H9 (cell line): ENCODE measurements at regions not wholly inside any gene's neighbourhood (a gene's known extent, or its start where the extent isn't known, plus 50 kb on each side); places are given as distances from the start of the nearest gene placed in this dataset.

ENCODE experiments used
- DNase-seq: peaks from one replicate; pipeline ENCODE4 v3.0.0-alpha.2; 2017
- H2AFZ ChIP-seq: one replicate; pipeline ENCODE4 v1.6.1; 2013; ENCODE audit warnings: mild to moderate bottlenecking, low read length, control low read depth, moderate library complexity
- H2AK5ac ChIP-seq: 2 replicates; pipeline ENCODE4 v1.6.1; 2013; ENCODE audit warnings: low read length, control low read depth, mixed read lengths; ENCODE audit not compliant: insufficient read length
- H2BK120ac ChIP-seq: one replicate; pipeline ENCODE4 v1.6.1; 2013; ENCODE audit warnings: low read depth, mild to moderate bottlenecking, low read length, control low read depth, inconsistent platforms; ENCODE audit not compliant: poor library complexity, severe bottlenecking
- H2BK12ac ChIP-seq: 2 replicates; pipeline ENCODE4 v1.6.1; 2013; ENCODE audit warnings: low read length, control low read depth, mixed read lengths, low read depth; ENCODE audit not compliant: insufficient read length
- H2BK15ac ChIP-seq: 2 replicates; pipeline ENCODE4 v1.6.1; 2013; ENCODE audit warnings: low read depth, low read length, control low read depth
- H2BK20ac ChIP-seq: one replicate; pipeline ENCODE4 v1.6.1; 2013; ENCODE audit warnings: low read depth, mild to moderate bottlenecking, low read length, control low read depth, inconsistent platforms; ENCODE audit not compliant: poor library complexity, severe bottlenecking
- H2BK5ac ChIP-seq: 2 replicates; pipeline ENCODE4 v1.6.1; 2013; ENCODE audit warnings: low read length, control low read depth, mixed read lengths; ENCODE audit not compliant: insufficient read length
- H3K14ac ChIP-seq: 2 replicates; pipeline ENCODE4 v1.6.1; 2013; ENCODE audit warnings: low read length, control low read depth; ENCODE audit not compliant: insufficient read depth
- H3K18ac ChIP-seq: 2 replicates; pipeline ENCODE4 v1.6.1; 2013; ENCODE audit warnings: low read depth, mild to moderate bottlenecking, mixed read lengths, low read length, control low read depth; ENCODE audit not compliant: insufficient read length
- H3K23ac ChIP-seq: 2 replicates; pipeline ENCODE4 v1.6.1; 2013; ENCODE audit warnings: low read length, control low read depth, mixed read lengths, low read depth; ENCODE audit not compliant: insufficient read length
- H3K23me2 ChIP-seq: 2 replicates; pipeline ENCODE4 v1.6.1; 2013; ENCODE audit warnings: low read depth, mild to moderate bottlenecking, mixed read lengths, low read length, control low read depth; ENCODE audit not compliant: insufficient read length, poor library complexity, severe bottlenecking
- H3K27ac ChIP-seq: 2 replicates; pipeline ENCODE4 v1.5.1; 2013; ENCODE audit warnings: low read length, control low read depth, mixed read lengths, low read depth; ENCODE audit not compliant: insufficient read length
- H3K27me3 ChIP-seq: 2 replicates; pipeline ENCODE4 v1.6.1; 2013; ENCODE audit warnings: low read length, control low read depth, inconsistent platforms; ENCODE audit not compliant: insufficient read depth
- H3K4ac ChIP-seq: 2 replicates; pipeline ENCODE4 v1.6.1; 2013; ENCODE audit warnings: low read depth, mild to moderate bottlenecking, control low read depth, inconsistent platforms, low read length, moderate library complexity
- H3K4me1 ChIP-seq: 2 replicates; pipeline ENCODE4 v1.6.1; 2013; ENCODE audit warnings: low read length, control low read depth, inconsistent platforms; ENCODE audit not compliant: insufficient read depth
- H3K4me2 ChIP-seq: 2 replicates; pipeline ENCODE4 v1.6.1; 2013; ENCODE audit warnings: low read length, control low read depth, mixed read lengths; ENCODE audit not compliant: insufficient read length, insufficient read depth
- H3K56ac ChIP-seq: 2 replicates; pipeline ENCODE4 v1.6.1; 2013; ENCODE audit warnings: low read depth, mild to moderate bottlenecking, mixed read lengths, low read length, control low read depth; ENCODE audit not compliant: insufficient read length
- H3K79me1 ChIP-seq: 2 replicates; pipeline ENCODE4 v1.6.1; 2013; ENCODE audit warnings: low read depth, mild to moderate bottlenecking, moderate library complexity, low read length, control low read depth, inconsistent platforms; ENCODE audit not compliant: insufficient read depth, poor library complexity, severe bottlenecking
- H3K79me2 ChIP-seq: 2 replicates; pipeline ENCODE4 v1.6.1; 2013; ENCODE audit warnings: low read length, control low read depth, inconsistent platforms; ENCODE audit not compliant: insufficient read depth
- H3K9ac ChIP-seq: 2 replicates; pipeline ENCODE4 v1.6.1; 2013; ENCODE audit warnings: low read length, control low read depth, mixed read lengths; ENCODE audit not compliant: insufficient read length; ENCODE audit errors: extremely low read depth
- H3K9me3 ChIP-seq: one replicate; pipeline ENCODE4 v1.6.1; 2013; ENCODE audit warnings: low read depth, low read length, inconsistent platforms; ENCODE audit not compliant: control insufficient read depth
- H3T11ph ChIP-seq: one replicate; pipeline ENCODE4 v1.6.1; 2013; ENCODE audit warnings: mild to moderate bottlenecking, low read length, control low read depth, inconsistent platforms
- H4K20me1 ChIP-seq: one replicate; pipeline ENCODE4 v1.6.1; 2013; ENCODE audit not compliant: control insufficient read depth, insufficient read length, insufficient read depth
- H4K5ac ChIP-seq: 2 replicates; pipeline ENCODE4 v1.6.1; 2013; ENCODE audit warnings: low read depth, mild to moderate bottlenecking, mixed read lengths, low read length, control low read depth; ENCODE audit not compliant: insufficient read length
- H4K8ac ChIP-seq: replicated peaks from 2 replicates; pipeline ENCODE4 v1.6.1; 2013; ENCODE audit warnings: low read length, control low read depth, mixed read lengths, low read depth; ENCODE audit not compliant: insufficient read length
- H4K91ac ChIP-seq: 2 replicates; pipeline ENCODE4 v1.6.1; 2013; ENCODE audit warnings: low read depth, mild to moderate bottlenecking, moderate library complexity, mixed read lengths, low read length, control low read depth; ENCODE audit not compliant: insufficient read length
- H3K27ac Mint-ChIP-seq, 3 experiments: 2 replicates in 2 of 3; 3 replicates in 1 of 3; pipeline ENCODE4 v1.8.0; 2020 to 2021; ENCODE audit warnings: mixed read lengths in 3 of 3, mild to moderate bottlenecking in 1 of 3, moderate library complexity in 1 of 3
- H3K27me3 Mint-ChIP-seq: 2 replicates; pipeline ENCODE4 v1.8.0; 2021; ENCODE audit warnings: low read depth, mild to moderate bottlenecking, moderate library complexity, mixed read lengths
- H3K36me3 Mint-ChIP-seq, 3 experiments: 2 replicates in 2 of 3; 3 replicates in 1 of 3; pipeline ENCODE4 v1.8.0; 2020 to 2021; ENCODE audit warnings: low read depth in 3 of 3, mixed read lengths in 3 of 3; ENCODE audit not compliant: insufficient read depth in 1 of 3
- H3K4me1 Mint-ChIP-seq, 2 experiments: 2 replicates each; pipeline ENCODE4 v1.8.0; 2020; ENCODE audit warnings: mixed read lengths in 2 of 2
- H3K4me3 Mint-ChIP-seq, 2 experiments: 2 replicates in 1 of 2; 3 replicates in 1 of 2; pipeline ENCODE4 v1.8.0; 2020 to 2021; ENCODE audit warnings: mild to moderate bottlenecking in 2 of 2, mixed read lengths in 2 of 2, moderate library complexity in 1 of 2
- H3K9me3 Mint-ChIP-seq, 2 experiments: 2 replicates in 1 of 2; 3 replicates in 1 of 2; pipeline ENCODE4 v1.8.0; 2020; ENCODE audit warnings: mild to moderate bottlenecking in 2 of 2, mixed read lengths in 2 of 2, moderate library complexity in 1 of 2
- CTCF ChIP-seq: fragments of 200-600 bp; sonication (generic); conservative IDR thresholded peaks from 3 replicates; pipeline ENCODE4 v1.8.0; 2021; ENCODE audit warnings: antibody characterized with exemption, mild to moderate bottlenecking
- WGBS: extraction: QIAGEN DNeasy Blood & Tissue Kit; methylation state at CpG from one replicate; pipeline ENCODE4 v1.1.7; 2013; ENCODE audit warnings: missing lambda C conversion rate, low lambda C conversion rate, mixed read lengths; ENCODE audit not compliant: insufficient read length; ENCODE audit errors: extremely low coverage; 5-methylcytosine and 5-hydroxymethylcytosine counted together

GRCh38 chr6:147787417-147787816 lies 278.9 kb downstream of the SAMD5 start:
- Histone ChIP-seq H3K27me3 (no peaks in the 10 kb centered on the region), H4K91ac (no peak overlapping the region), H3K79me2 (no peaks in the 10 kb centered on the region), H3K23me2 (no peaks in the 10 kb centered on the region), H4K8ac (no peak overlapping the region), H3K4ac (no peak overlapping the region), H3K79me1 (no peaks in the 10 kb centered on the region), H3K9me3 (no peaks in the 10 kb centered on the region), H2BK15ac (no peak overlapping the region), H2BK12ac (no peak overlapping the region), H3K4me2 (no peak overlapping the region), H3K14ac (no peak overlapping the region), H3K23ac (no peak overlapping the region), H3K27ac (no peak overlapping the region), H2AK5ac (no peak overlapping the region), H3K9ac (no peak overlapping the region), H3K18ac (no peak overlapping the region), H2BK20ac (no peak overlapping the region), H3T11ph (no peak overlapping the region), H3K56ac (no peak overlapping the region), H2BK5ac (no peak overlapping the region), H4K20me1 (no peaks in the 10 kb centered on the region), H4K5ac (no peak overlapping the region), H2AFZ (no peak overlapping the region), H3K4me1 (no peaks in the 10 kb centered on the region), H2BK120ac (no peak overlapping the region)
- Mint-ChIP-seq H3K27ac (no peak overlapping the region), H3K9me3 (peaks cover 8 to 10% of the 10 kb centered on the region in 2 experiments; a peak in 4 of 5 replicates), H3K36me3 (peaks cover 0 to 7% (median 2%) of the 10 kb centered on the region in 3 experiments; a peak in 1 of 7 replicates), H3K4me3 (no peak overlapping the region), H3K27me3 (no peaks in the 10 kb centered on the region), H3K4me1 (no peaks in the 10 kb centered on the region)
- TF ChIP-seq CTCF: no peak
- WGBS: no CpG with 5 or more reads among the region's 2 CpGs
- DNase-seq: no peak
